ENCODE measurements at regions not wholly inside any gene's neighbourhood (a gene's known extent, or its start where the extent isn't known, plus 50 kb on each side); places are given as distances from the start of the nearest gene placed in this dataset.

DNA sequence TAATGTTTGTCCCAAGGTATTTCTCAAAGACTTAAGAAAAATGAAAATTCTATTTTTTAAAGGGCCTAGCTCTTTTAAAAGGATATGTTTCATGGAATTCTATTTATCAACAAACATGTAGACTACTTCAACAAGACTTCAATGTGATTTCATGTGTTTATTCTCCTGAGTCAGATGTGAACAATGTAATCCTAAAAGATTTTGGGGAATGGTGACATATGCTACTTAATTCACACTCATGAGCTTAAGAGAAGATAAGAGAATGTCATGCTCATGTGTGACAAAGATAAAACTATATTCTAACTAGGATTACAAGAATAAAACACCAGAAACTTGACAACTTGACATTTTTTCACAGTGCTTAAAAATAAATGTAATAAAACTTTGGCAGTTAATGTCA, 127.5 kb downstream of the TES start:
- TF ChIP-seq EZH2 (IDR thresholded peaks at IDR 0.05; ENCODE audit: borderline replicate concordance, low read depth, low read length, poor library complexity, severe bottlenecking), result no peak
- TF ChIP-seq, protein P1, sequence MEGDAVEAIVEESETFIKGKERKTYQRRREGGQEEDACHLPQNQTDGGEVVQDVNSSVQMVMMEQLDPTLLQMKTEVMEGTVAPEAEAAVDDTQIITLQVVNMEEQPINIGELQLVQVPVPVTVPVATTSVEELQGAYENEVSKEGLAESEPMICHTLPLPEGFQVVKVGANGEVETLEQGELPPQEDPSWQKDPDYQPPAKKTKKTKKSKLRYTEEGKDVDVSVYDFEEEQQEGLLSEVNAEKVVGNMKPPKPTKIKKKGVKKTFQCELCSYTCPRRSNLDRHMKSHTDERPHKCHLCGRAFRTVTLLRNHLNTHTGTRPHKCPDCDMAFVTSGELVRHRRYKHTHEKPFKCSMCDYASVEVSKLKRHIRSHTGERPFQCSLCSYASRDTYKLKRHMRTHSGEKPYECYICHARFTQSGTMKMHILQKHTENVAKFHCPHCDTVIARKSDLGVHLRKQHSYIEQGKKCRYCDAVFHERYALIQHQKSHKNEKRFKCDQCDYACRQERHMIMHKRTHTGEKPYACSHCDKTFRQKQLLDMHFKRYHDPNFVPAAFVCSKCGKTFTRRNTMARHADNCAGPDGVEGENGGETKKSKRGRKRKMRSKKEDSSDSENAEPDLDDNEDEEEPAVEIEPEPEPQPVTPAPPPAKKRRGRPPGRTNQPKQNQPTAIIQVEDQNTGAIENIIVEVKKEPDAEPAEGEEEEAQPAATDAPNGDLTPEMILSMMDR (conservative IDR thresholded peaks at IDR 0.05; ENCODE audit: low read depth, low read length), result no peak
- POLR2A ChIA-PET (ENCODE audit: low non-redundant PET), result no interaction called here
- H3K4me3 ChIP-seq (ENCODE audit: low read depth, low read length, poor library complexity, severe bottlenecking), result no peak overlapping the region
- CTCF ChIA-PET, result no interaction called here
- H3K36me3 ChIP-seq (ENCODE audit: insufficient read depth, low read length, poor library complexity, severe bottlenecking), result no peaks in the 10 kb centered on the region
- no peak overlapping the region for H3K27ac ChIP-seq (ENCODE audit: low read depth, low read length, poor library complexity, severe bottlenecking)
- no peak for DNase-seq (ENCODE audit: low spot score)
- intact Hi-C loops (cut with micrococcal nuclease; ENCODE audit: unreplicated experiment), result loop anchor here (10.0 kb wide), 1 partner anchor 247 kb away; no protein-coding TSS in a partner anchor
- peaks cover 3% of the 10 kb centered on the region for H3K9me3 ChIP-seq (ENCODE audit: low read depth, low read length, poor library complexity, severe bottlenecking)
- H3K4me1 ChIP-seq (ENCODE audit: insufficient read depth, low read length, poor library complexity, severe bottlenecking), result peaks cover 53% of the 10 kb centered on the region
- BruUV-seq (replicated peaks), result no TSS peak
- H3K27me3 ChIP-seq (replicated peaks; ENCODE audit: insufficient read depth, low read depth, low read length, poor library complexity), result no peaks in the 10 kb centered on the region

DNA sequence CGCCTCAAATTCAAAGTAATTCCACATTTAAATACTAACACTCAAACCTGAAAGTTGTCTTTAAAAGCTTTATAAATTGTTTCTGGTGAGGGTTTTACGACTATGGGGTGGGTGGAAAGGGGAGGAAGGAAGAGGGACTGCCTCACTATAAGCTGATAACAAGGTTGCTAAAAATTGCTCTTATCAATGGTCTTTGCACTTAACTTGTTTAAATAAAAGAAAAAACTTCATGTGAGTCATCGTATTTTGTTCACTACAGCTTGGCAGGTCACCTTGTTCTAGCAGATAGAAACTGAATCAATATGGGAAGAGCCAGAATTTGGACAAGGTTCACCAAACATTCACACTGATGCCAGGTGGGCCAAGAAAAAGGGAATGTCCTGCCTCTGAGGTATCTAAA, 129.2 kb downstream of the TES start:
- no peak for DNase-seq (ENCODE audit: low spot score)
- BruUV-seq (replicated peaks), result no TSS peak
- Histone ChIP-seq H3K4me3 (ENCODE audit: low read depth, low read length, poor library complexity, severe bottlenecking) (no peak overlapping the region), H3K27me3 (replicated peaks; ENCODE audit: insufficient read depth, low read depth, low read length, poor library complexity) (no peaks in the 10 kb centered on the region), H3K27ac (ENCODE audit: low read depth, low read length, poor library complexity, severe bottlenecking) (peak overlapping the region; percentile 86), H3K9me3 (ENCODE audit: low read depth, low read length, poor library complexity, severe bottlenecking) (peaks cover 9% of the 10 kb centered on the region), H3K4me1 (ENCODE audit: insufficient read depth, low read length, poor library complexity, severe bottlenecking) (peaks cover 53% of the 10 kb centered on the region), H3K36me3 (ENCODE audit: insufficient read depth, low read length, poor library complexity, severe bottlenecking) (peaks cover 7% of the 10 kb centered on the region)
- CTCF ChIA-PET, result no interaction called here
- intact Hi-C loops (cut with micrococcal nuclease; ENCODE audit: unreplicated experiment), result loop anchor here (10.0 kb wide), 1 partner anchor 245 kb away; no protein-coding TSS in a partner anchor
- no peak for TF ChIP-seq EZH2 (IDR thresholded peaks at IDR 0.05; ENCODE audit: borderline replicate concordance, low read depth, low read length, poor library complexity, severe bottlenecking)
- TF ChIP-seq, protein P1 (conservative IDR thresholded peaks at IDR 0.05; ENCODE audit: low read depth, low read length), result no peak
- POLR2A ChIA-PET (ENCODE audit: low non-redundant PET), result interaction anchor here (0.6 kb wide), 1 partner anchor 43 kb away, joined by 4 read pairs; no protein-coding TSS in a partner anchor

DNA sequence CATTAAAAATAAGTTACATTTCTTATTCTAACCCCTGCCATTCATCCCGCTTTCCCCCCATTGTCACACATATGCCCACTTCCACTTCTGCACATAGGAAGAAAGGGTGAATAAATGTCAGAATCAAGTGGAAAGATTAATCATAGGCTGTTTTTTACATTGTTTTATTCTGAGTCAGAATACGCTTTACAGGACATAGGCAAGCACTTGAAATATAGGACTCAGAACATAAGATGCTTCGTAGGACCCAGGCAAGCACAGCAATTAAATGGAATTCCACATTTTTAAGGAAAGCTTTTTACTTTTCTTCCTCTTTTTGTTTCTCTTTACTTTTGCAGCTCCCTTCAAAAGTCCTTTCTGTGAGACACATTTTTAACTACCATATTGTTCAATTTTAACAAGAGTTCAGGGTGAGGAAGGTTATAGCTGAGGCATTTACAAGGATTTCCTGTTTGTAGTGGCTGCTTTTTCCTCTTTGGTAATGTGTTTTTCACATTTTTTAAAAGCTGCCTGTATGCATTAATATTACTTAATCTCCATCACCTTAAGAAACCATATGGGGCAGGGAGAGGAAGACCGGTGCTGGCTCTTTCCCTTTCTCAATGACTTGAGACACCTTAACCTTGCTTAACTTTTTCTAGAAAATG, 130.0 kb downstream of the TES start:
- peak overlapping the region; percentile 9 for H3K4me3 ChIP-seq (ENCODE audit: low read depth, low read length, poor library complexity, severe bottlenecking)
- no peaks in the 10 kb centered on the region for H3K27me3 ChIP-seq (replicated peaks; ENCODE audit: insufficient read depth, low read depth, low read length, poor library complexity)
- POLR2A ChIA-PET (ENCODE audit: low non-redundant PET), result no interaction called here
- peaks cover 13% of the 10 kb centered on the region for H3K36me3 ChIP-seq (ENCODE audit: insufficient read depth, low read length, poor library complexity, severe bottlenecking)
- H3K4me1 ChIP-seq (ENCODE audit: insufficient read depth, low read length, poor library complexity, severe bottlenecking), result peaks cover 50% of the 10 kb centered on the region
- peak overlapping the region; percentile 86 for H3K27ac ChIP-seq (ENCODE audit: low read depth, low read length, poor library complexity, severe bottlenecking)
- peaks cover 9% of the 10 kb centered on the region for H3K9me3 ChIP-seq (ENCODE audit: low read depth, low read length, poor library complexity, severe bottlenecking)
- TF ChIP-seq, protein P1 (conservative IDR thresholded peaks at IDR 0.05; ENCODE audit: low read depth, low read length), result no peak
- TF ChIP-seq EZH2 (IDR thresholded peaks at IDR 0.05; ENCODE audit: borderline replicate concordance, low read depth, low read length, poor library complexity, severe bottlenecking), result no peak
- intact Hi-C loops (cut with micrococcal nuclease; ENCODE audit: unreplicated experiment), result loop anchor here (2.0 kb wide), 1 partner anchor 80 kb away; no protein-coding TSS in a partner anchor
- TSS peak; percentile 81 for BruUV-seq (replicated peaks)
- DNase-seq (ENCODE audit: low spot score), result peak; percentile 59
- CTCF ChIA-PET, result no interaction called here

Measured in A673 (cell line).